NCI-H460 (cell line): ENCODE measurements at regions not wholly inside any gene's neighbourhood (a gene's known extent, or its start where the extent isn't known, plus 50 kb on each side); places are given as distances from the start of the nearest gene placed in this dataset.

Source experiments
- DNase-seq: peaks from one replicate; pipeline ENCODE4 v3.0.0-alpha.2; 2016; ENCODE audit warnings: low read depth; ENCODE audit errors: extremely low read depth

- no peak for DNase-seq
Measured at GRCh38 chr22:26801449-26801848, 144.1 kb downstream of the MIAT start.

GRCh38 chr22:26804315-26804714 lies 146.9 kb downstream of the MIAT start:
- no peak for DNase-seq

GRCh38 chr22:26804911-26805539 lies 147.6 kb downstream of the MIAT start:
- no peak for DNase-seq

- DNase-seq: no peak
Measured at GRCh38 chr22:26806445-26807175, 149.2 kb downstream of the MIAT start.

- DNase-seq: no peak
Measured at GRCh38 chr22:26811647-26811992, 154.2 kb downstream of the MIAT start.

GRCh38 chr22:26812731-26813130 lies 155.3 kb downstream of the MIAT start:
- no peak for DNase-seq

- no peak for DNase-seq
Measured at GRCh38 chr22:26816726-26817125, 159.3 kb downstream of the MIAT start.

GRCh38 chr22:26817926-26818325 lies 160.5 kb downstream of the MIAT start:
- no peak for DNase-seq

- DNase-seq: no peak
Measured at GRCh38 chr22:26821854-26822253, 164.5 kb downstream of the MIAT start.

GRCh38 chr22:26822313-26822712 lies 164.9 kb downstream of the MIAT start:
- no peak for DNase-seq

- no peak for DNase-seq
Measured at GRCh38 chr22:26823966-26824365, 166.6 kb downstream of the MIAT start.

- DNase-seq: peak; percentile 48
Measured at GRCh38 chr22:26825960-26826935, 168.9 kb downstream of the MIAT start.

GRCh38 chr22:26827611-26828010 lies 170.2 kb downstream of the MIAT start:
- no peak for DNase-seq

- peak; percentile 17 for DNase-seq
Measured at GRCh38 chr22:26828311-26828710, 170.9 kb downstream of the MIAT start.

GRCh38 chr22:26830837-26831236 lies 173.4 kb downstream of the MIAT start:
- DNase-seq: no peak

GRCh38 chr22:26835023-26835422 lies 177.6 kb downstream of the MIAT start:
- no peak for DNase-seq

GRCh38 chr22:26835929-26836528 lies 178.6 kb downstream of the MIAT start:
- DNase-seq: peak; percentile 40

GRCh38 chr22:26837784-26838470 lies 180.5 kb downstream of the MIAT start:
- no peak for DNase-seq

- DNase-seq: no peak
Measured at GRCh38 chr22:26838471-26838825, 181.1 kb downstream of the MIAT start.

GRCh38 chr22:26839216-26839615 lies 181.8 kb downstream of the MIAT start:
- no peak for DNase-seq
